ENCODE measurements at regions not wholly inside any gene's neighbourhood (a gene's known extent, or its start where the extent isn't known, plus 50 kb on each side); places are given as distances from the start of the nearest gene placed in this dataset.
A peak's percentile ranks its signal among the peaks of the same experiment; 100 is the strongest.
"Not testable (repeated sequence)": the region's sequence is repeated elsewhere in the genome, so short reads cannot be mapped to it uniquely, and the experiment has no call there.

- DNase-seq = no peak
Measured at GRCh38 chr12:129959889-129960288, 56.1 kb upstream of the TMEM132D start.

GRCh38 chr12:129961091-129961490 lies 57.3 kb upstream of the TMEM132D start:
- peak; percentile 6 for DNase-seq

- no peak for DNase-seq
Measured at GRCh38 chr12:129961856-129962255, 58.0 kb upstream of the TMEM132D start.

- no peak for DNase-seq
Measured at GRCh38 chr12:129964300-129964699, 60.5 kb upstream of the TMEM132D start.

- DNase-seq = no peak
Measured at GRCh38 chr12:129964826-129965457, 61.1 kb upstream of the TMEM132D start.

- peak; percentile 1 for DNase-seq
Measured at GRCh38 chr12:129966146-129966995, 62.5 kb upstream of the TMEM132D start.

- no peak for DNase-seq
Measured at GRCh38 chr12:129971721-129972120, 67.9 kb upstream of the TMEM132D start.

- no peak for DNase-seq
Measured at GRCh38 chr12:129973236-129973961, 69.6 kb upstream of the TMEM132D start.

- DNase-seq = no peak
Measured at GRCh38 chr12:129984106-129984505, 80.3 kb upstream of the TMEM132D start.

- DNase-seq = no peak
Measured at GRCh38 chr12:129987841-129988240, 84.0 kb upstream of the TMEM132D start.

- no peak for DNase-seq
Measured at GRCh38 chr12:129994634-129995033, 90.8 kb upstream of the TMEM132D start.

GRCh38 chr12:129997239-129997638 lies 93.4 kb upstream of the TMEM132D start:
- DNase-seq = no peak

GRCh38 chr12:130004310-130004877 lies 100.6 kb upstream of the TMEM132D start:
- not testable (repeated sequence) for DNase-seq

GRCh38 chr12:130007771-130008170 lies 103.9 kb upstream of the TMEM132D start:
- DNase-seq = no peak

- no peak for DNase-seq
Measured at GRCh38 chr12:130008241-130008640, 104.4 kb upstream of the TMEM132D start.

GRCh38 chr12:130009961-130010360 lies 106.1 kb upstream of the TMEM132D start:
- DNase-seq = no peak

GRCh38 chr12:130011611-130012385 lies 108.0 kb upstream of the TMEM132D start:
- no peak for DNase-seq

GRCh38 chr12:130013771-130014484 lies 110.1 kb upstream of the TMEM132D start:
- peak; percentile 30 for DNase-seq

- no peak for DNase-seq
Measured at GRCh38 chr12:130014485-130014807, 110.6 kb upstream of the TMEM132D start.

- DNase-seq = no peak
Measured at GRCh38 chr12:130016194-130016593, 112.4 kb upstream of the TMEM132D start.

- no peak for DNase-seq
Measured at GRCh38 chr12:130016986-130017385, 113.2 kb upstream of the TMEM132D start.

Data from fibroblast of upper back skin (primary cell).